ENCODE measurements at regions not wholly inside any gene's neighbourhood (a gene's known extent, or its start where the extent isn't known, plus 50 kb on each side); places are given as distances from the start of the nearest gene placed in this dataset.

DNA sequence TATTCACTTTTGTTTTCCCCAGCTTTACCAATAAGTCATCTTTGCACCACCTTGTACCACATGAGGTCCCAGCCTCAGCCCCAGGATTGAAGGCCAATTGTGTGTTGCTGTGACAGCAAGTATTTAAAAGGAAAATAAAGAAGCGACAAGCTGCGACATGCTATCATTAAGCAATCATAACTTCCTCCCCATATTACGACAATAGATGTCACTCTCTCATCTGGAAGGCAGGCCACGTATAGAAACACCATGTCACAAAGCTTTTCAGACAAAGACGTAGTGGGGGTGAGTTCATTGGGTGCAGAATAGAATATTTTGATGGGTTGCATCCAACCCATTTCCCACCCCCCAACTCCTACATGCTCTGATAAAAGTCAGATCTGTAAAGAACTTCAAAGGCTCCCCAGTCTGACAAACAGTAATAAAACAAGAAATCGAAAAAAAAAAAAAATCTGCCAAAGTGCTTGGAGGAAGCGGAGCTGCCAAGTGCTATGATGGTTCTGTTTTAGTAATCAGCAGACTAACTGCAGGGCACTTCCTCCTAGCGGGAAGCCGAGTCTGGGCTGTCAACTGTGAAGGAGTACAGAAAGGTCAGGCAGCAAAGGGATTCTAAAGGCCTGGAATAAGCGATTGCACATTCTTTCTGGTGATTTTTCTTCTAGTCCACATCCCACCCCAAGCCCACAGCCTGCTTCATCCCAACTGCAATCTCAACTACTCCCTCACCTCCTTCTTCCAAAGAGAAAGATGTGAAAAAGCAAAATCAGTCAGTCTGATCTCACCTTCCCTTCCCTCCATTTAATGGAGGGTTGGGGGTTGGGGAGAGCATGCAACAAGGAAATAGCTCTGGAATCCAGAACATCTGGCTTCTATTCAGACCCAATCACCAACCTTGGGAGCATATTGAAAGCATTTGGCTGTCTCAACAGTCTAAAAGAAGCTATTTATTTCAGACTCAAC lies 131.4 kb upstream of the UBASH3B start:
- no peak for TF ChIP-seq GATA2 (IDR thresholded peaks at IDR 0.05; ENCODE audit: low read depth, low read length)
- TF ChIP-seq GATA3 (IDR thresholded peaks at IDR 0.05; ENCODE audit: low read depth, low read length): no peak

All from SH-SY5Y (cell line).